Kidney epithelial cell (primary cell): ENCODE measurements at regions not wholly inside any gene's neighbourhood (a gene's known extent, or its start where the extent isn't known, plus 50 kb on each side); places are given as distances from the start of the nearest gene placed in this dataset.

Source experiments
- DNase-seq: peaks from one replicate; pipeline ENCODE4 v3.0.0-alpha.2; 2010; ENCODE audit warnings: low read depth
- H3K27me3 ChIP-seq: 2 replicates; pipeline ENCODE4 v1.6.0; 2011; ENCODE audit warnings: low read length; ENCODE audit not compliant: control insufficient read depth, insufficient read depth
- H3K36me3 ChIP-seq: 2 replicates; pipeline ENCODE4 v1.5.1; 2011; ENCODE audit warnings: low read length; ENCODE audit not compliant: control insufficient read depth, insufficient read depth
- H3K4me3 ChIP-seq: 2 replicates; pipeline ENCODE4 v1.5.1; 2011; ENCODE audit warnings: low read depth, mild to moderate bottlenecking, control low read depth, low read length
- CTCF ChIP-seq: IDR thresholded peaks from 2 replicates; pipeline ENCODE4 v1.5.1; 2011; ENCODE audit warnings: mild to moderate bottlenecking, moderate library complexity, low read length, control low read depth, inconsistent platforms; ENCODE audit not compliant: insufficient read depth, poor library complexity, severe bottlenecking

- no peak for DNase-seq
- H3K4me3 ChIP-seq = no peak overlapping the region
- H3K36me3 ChIP-seq = no peaks in the 10 kb centered on the region
- no peaks in the 10 kb centered on the region for H3K27me3 ChIP-seq
- no peak for TF ChIP-seq CTCF
Measured at GRCh38 chr2:142220901-142221300, 90.1 kb upstream of the LRP1B start.

GRCh38 chr2:142220239-142220638, 89.4 kb upstream of the LRP1B start:
- DNase-seq = no peak
- no peak for TF ChIP-seq CTCF
- Histone ChIP-seq H3K4me3 (no peak overlapping the region), H3K36me3 (no peaks in the 10 kb centered on the region), H3K27me3 (no peaks in the 10 kb centered on the region)

DNA sequence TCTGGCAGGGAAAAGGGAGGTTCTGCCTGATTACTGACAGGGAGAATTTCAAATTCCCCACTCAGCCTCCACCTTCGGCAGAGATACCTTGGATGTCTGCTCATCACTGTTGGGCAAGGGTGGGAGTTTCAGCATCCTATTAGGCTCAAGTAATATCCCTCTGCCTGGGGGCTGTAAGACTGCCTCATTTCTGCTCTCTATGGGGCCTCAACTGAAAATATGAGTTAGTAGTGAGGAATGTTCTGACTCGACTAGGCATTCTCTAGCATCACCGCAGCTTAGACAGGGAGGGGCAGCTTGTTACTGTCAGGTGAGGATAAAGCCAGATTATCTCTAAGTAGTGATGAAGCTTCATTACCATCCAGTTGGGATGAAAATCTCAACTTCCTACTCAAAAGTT, 87.7 kb upstream of the LRP1B start:
- DNase-seq = no peak
- Histone ChIP-seq H3K4me3 (no peak overlapping the region), H3K36me3 (no peaks in the 10 kb centered on the region), H3K27me3 (no peaks in the 10 kb centered on the region)
- TF ChIP-seq CTCF = no peak

DNA sequence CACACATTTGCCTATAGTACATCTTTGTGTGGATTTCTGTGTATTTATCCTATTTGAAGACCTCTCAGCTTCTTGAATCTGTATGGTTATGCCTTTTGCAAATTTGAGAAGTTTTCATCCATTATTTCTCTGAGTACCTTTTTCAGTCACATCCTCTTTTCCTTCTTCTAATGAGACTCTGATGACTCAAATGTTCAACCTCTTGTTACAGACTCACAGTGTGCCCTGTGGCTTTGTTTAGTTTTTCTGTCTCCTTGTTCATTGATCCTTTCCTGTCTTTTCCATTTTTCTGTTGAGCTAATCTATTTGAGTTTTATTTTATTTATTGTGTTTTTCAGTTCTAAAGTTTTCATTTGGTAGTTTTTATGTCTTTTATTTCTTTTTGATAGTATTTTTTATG, 87.0 kb upstream of the LRP1B start:
- no peak overlapping the region for H3K4me3 ChIP-seq
- no peaks in the 10 kb centered on the region for H3K36me3 ChIP-seq
- no peaks in the 10 kb centered on the region for H3K27me3 ChIP-seq
- TF ChIP-seq CTCF = no peak
- DNase-seq = no peak

DNA sequence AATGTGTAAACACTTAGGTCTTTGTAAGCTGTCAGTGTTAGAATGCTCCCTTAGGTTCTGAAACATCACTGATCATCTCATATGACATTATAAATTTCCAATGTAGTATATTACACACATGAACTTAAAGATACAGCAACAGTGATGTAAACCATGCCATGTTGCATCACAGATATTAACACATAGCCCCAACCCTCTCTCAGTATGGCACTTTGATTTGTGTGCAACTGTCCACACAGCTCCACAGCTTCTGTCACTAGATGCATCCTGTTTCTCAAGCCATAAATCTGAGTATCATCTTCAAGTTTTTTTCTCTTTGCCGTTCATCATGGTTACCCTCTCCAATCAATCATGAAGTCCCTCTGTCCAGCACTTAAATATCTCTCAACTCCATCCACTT, 69.2 kb upstream of the LRP1B start:
- no peaks in the 10 kb centered on the region for H3K27me3 ChIP-seq
- no peaks in the 10 kb centered on the region for H3K36me3 ChIP-seq
- H3K4me3 ChIP-seq = no peak overlapping the region
- no peak for TF ChIP-seq CTCF
- no peak for DNase-seq

- Histone ChIP-seq H3K36me3 (no peaks in the 10 kb centered on the region), H3K27me3 (no peaks in the 10 kb centered on the region), H3K4me3 (no peak overlapping the region)
- no peak for TF ChIP-seq CTCF
- no peak for DNase-seq
Measured at GRCh38 chr2:142199073-142199472, 68.3 kb upstream of the LRP1B start.
